AG08395 (cell line): ENCODE measurements at regions not wholly inside any gene's neighbourhood (a gene's known extent, or its start where the extent isn't known, plus 50 kb on each side); places are given as distances from the start of the nearest gene placed in this dataset.
"Not testable (repeated sequence)": the region's sequence is repeated elsewhere in the genome, so short reads cannot be mapped to it uniquely, and the experiment has no call there.

ENCODE experiments used
- DNase-seq: peaks from one replicate; pipeline ENCODE4 v3.0.0; 2012; ENCODE audit warnings: mixed read lengths, low spot score

DNA sequence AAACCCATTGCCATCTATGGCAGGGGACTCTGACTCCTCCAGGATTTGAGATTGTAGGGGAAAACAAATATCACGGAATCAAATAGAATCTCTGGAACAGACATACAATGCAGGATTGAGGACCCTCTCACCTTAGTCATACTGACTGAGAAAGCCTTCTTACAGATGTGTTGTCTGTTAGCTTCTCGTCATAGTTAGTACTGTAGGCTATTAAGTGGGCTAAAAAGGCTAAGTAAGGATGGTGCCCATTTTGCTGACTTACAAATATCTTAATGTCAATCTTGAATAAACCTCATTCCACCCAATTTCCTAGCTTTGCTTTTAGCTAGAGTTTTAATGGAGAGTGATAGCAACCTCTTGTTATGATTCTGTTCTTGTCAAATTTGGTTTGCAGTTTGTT is 352.4 kb downstream of the QKI start:
- DNase-seq = no peak

DNA sequence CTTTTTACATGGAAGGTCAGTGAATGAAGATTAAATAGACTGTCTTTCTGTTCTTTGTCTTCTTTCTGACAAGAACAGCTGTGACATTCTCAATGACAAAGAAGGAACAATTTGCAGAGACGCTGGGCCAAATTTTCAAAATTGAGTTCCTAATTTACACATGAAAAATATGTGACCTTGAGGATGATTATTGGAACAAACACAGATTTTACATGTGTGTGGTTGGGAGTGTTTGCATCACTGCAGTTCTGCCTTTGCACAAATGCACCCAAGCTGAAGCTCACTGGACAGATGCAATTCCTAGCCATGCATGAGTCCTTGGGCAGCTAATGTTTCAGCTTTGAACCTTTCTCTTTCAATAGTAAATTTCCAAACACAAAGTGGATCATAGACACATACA is 350.8 kb downstream of the QKI start:
- no peak for DNase-seq

DNA sequence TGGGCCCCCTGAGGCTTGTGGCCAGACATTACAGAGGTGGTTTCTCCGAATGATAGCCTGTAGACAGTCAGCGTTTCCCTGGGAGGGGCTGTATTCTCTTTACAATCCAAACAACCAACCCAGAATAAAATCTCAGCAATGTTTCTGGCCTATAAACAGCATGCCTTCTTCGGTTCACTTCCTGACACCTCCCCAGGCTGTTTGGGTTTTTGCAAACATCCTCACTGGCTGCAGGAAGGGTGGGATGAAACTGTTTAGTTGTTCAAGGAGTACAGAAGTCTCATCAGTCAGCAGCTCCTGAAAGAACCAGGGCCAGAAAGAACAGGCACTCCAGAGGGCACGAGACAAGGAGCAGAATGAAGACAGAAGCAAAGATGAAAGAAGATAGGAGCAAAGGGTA is 350.0 kb downstream of the QKI start:
- DNase-seq = no peak

DNA sequence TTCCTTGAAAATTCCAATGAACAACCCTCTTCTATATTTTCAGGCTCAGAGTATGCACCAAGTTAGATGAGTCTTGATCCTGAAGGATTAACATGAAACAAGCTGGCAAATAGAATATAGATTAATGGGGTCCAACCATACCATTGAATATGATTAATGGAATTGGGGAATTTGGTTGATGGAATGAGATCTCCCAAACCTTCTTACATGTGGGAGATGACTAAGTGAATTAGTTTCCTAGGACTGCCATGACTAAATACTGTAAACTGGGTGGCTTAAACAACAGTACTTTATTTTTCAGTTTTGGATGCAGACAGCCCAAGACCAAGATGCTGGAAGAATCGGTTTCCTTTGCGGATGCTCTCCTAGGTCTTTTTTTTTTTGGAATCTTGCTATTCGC is 347.0 kb downstream of the QKI start:
- DNase-seq = peak; percentile 10

DNA sequence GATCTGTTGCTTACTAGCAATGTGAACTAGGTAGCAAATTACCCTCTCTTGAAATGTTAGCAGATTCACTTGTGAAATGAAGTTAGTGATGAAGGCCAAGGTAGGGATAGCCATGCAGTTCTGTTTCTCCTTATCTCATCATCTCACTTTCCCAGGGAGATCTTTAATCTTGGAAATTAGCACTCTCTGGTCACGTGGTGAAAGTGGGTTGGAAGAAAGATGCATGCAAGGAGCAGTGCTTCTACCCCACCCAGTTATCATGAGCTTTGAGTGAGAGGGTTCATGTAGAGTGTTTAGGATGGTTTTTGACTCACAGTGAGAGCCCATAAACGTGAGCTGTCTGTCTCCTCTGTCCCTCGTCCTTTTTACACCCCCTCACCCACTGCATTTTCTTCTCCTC is 346.3 kb downstream of the QKI start:
- DNase-seq = no peak

DNA sequence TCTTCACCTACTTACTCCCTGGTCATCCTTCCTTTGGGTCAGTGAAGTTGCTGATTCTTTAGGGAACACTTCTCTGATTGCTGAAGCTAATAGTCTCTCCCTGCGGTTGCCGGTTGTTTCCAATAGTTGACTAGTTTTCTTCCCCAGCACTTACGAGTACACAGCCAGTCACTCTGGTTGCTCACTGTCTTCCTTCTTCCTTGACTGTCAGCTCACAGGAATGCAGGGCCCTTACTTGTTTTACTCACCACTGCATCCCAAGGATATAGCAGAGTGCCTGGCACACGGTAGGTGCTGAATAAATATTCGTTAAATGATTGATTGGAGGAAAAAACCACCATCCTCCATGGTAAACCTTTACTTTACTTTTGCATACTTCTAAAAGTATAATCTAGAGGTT is 345.0 kb downstream of the QKI start:
- peak; percentile 63 for DNase-seq

DNA sequence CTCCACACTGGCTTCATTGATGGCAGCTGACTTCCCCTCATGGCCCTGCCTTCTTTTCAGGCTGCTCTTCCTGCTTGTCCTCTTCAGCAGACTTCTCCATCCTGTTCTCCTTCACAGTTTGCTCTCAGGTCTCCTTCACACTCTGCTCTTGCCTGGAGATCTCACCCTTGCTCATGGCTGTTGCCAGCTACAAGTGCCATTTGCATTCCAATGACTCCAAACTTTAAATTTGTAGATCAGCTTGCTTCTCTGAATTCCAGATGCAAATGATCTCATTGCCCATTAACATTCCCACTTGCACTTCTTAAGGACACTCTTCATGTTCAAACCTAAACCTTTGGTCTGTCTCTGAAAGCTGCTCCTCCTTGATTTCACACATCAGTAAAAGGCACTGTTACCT is 343.0 kb downstream of the QKI start:
- no peak for DNase-seq

DNA sequence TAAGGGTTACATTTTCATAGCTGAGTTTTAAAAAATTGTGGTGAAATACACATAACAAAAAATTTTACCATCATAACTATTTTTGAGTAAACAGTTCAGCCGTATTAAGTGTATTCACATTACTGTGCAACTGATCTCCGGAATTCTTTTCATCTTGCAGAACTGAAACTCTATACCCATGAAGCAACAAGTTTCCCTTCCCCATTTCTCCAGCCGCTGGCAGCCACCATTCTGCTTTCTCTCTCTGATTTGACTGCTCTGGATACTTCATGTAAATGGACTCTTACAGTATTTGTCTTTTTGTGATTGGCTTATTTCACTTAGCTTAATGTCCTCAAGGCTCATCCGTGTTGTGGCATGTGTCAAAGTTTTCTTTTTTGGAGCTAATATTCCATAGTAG is 341.6 kb downstream of the QKI start:
- DNase-seq = no peak

DNA sequence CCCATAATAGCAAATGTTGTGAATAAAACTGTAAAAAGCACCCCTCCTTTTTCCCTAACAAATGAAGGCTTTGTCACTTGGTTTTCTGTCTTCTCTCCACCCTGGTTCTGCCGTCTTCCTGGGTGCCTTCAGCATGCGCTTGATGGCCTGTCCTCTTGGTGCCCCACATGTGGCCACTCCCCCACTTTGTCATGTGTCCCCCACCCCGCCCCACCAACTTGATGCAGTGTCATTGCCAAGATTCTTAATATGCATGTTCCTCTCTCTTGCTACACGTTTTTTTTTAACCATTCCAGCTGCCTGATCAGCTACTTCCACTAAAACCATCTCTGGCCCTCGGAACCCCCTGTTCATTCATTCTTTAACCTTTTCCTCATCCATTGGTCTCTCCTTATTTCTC is 340.3 kb downstream of the QKI start:
- no peak for DNase-seq

DNA sequence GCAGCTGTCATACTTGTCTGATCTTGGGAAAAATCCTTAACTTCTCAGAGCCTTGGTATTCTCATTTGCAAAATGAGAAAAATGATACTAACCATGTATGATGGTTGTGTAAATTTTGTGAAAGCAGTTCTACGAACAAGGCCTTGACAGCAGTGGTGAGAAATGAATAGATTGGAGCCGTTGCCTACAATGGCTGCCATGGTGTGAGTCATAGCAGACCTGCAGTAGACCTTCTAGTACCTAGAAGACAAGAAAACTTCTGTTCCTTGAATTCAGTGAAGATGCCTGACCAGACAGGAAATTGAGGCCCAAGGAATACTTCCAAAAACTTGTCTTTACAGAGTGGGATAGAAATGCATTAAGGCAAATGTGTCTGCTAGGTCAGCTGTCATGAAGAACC is 338.9 kb downstream of the QKI start:
- DNase-seq = no peak

DNA sequence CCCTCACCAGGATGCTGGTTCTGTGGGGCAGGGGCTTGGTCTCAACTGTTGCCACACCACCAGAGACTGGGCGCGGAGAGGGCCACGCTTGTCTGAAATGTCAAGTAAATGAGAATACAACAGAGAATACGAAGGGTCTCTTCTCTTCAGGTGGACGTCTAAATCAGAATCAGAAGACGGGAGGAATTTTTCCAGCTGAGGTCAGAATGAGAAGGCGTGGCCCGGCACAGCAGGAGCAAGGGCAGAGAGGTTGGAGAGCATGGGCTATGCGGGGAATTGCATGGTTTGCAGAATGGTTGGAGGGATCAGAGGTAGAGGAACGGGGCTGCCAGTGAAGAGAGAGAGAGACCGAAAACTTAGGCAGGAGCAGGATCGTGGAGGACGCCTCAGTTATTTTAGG is 337.9 kb downstream of the QKI start:
- DNase-seq = no peak

DNA sequence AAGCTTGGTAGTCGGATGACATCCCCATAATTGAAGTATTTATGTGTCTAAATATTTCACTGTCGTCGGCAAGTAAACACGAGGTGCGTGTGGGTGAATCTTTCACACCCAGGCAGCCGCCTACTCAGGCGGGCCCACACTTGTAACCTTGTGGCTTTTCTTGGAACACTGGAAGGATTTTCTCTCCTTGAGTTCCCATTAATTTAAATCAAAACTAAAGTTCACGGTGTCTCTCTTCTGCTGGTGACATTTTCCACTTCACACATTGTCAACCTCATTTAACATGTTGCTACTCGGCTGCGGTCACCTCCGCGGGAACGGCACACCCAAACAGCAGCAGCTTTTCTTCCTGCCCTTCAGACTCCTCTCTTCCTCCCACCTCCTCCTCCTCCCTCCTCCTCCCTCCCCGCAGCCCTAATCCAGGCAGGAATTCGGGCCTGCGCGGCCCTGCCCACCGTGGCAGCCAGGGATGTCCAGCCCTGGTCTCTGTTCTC is 336.6 kb downstream of the QKI start:
- DNase-seq = no peak

DNA sequence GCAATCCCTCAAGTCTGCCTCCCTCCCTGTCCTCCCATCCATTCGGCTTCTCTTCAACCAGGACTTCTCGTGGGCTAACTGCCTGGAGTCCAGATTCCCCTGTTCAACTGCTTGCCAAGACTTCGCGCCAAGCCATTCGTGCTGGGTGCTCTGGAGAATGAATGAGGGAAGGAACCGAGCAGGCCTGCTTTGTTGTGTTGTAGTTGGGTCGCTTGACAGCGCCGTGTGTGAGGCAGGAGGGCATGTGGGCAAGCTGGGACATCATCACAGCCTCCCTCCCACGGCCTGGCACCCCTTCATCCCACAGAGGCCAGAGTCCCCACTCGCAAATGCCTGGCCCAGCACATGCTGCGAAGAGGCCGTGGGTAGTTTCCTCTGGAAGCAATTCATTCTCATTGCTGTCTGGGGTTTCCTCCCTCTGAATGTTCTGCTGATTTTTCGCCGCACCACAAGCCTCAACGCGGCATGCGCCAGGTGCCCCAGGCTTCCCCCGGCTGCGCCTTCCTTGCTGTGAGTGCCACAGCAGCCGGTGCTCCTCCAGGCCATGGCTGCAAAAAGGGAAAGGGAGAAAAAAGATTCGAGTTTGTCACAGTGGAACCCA is 336.0 kb downstream of the QKI start:
- no peak for DNase-seq

DNA sequence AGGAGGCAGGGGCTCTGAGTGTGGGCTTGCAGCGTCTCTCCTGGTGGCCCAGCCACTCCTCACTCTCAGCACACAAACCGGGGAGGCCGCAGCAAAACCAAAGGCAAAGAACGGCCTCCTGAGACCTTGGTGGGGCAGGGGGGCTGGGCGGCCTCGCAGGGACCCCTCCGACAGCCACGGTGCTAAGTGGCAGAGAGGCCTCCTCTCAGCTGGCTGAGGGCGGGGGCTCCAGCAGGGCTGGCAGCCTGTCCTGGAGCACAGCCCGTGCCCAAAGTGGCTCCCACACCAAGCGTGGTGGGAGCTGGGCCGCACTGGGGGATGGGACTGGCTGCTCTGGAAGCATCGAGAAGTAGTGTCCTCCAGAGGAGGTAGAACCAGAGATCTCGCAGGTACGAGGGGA is 334.4 kb downstream of the QKI start:
- no peak for DNase-seq

DNA sequence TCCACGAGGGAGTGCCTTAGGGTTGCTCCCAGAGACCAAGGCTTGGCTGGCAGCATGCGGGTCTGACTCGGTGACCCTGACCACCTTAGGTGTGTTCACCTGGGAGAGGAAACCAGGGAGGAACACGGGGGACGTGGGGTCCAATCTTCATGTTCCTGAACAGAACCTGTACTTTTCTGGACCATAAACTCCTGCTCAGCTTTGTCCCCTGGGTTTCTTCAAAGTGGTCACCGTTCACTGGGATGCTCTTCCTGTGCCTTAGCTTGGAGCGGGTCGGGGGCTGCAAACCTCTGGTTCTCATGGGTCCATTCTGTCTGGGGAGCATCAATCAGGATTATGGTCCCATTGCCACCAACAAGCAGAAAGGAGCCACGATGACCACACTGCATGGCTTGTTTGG is 333.5 kb downstream of the QKI start:
- no peak for DNase-seq

DNA sequence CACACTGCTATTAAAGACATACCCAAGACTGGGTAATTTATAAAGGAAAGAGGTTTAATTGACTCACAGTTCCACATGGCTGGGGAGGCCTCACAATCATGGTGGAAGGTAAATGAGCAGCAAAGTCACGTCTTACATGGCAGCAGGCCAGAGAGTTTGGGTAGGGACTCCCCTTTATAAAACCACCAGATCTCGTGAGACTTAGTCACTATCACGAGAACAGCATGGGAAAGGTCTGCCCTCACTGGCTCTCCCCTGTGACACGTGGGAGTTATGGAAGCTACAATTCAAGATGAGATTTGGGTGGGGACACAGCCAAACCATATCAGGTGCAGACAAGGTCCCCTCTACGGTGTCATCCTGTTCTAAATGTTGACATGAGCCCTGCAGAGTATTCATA is 332.5 kb downstream of the QKI start:
- not testable (repeated sequence) for DNase-seq

DNA sequence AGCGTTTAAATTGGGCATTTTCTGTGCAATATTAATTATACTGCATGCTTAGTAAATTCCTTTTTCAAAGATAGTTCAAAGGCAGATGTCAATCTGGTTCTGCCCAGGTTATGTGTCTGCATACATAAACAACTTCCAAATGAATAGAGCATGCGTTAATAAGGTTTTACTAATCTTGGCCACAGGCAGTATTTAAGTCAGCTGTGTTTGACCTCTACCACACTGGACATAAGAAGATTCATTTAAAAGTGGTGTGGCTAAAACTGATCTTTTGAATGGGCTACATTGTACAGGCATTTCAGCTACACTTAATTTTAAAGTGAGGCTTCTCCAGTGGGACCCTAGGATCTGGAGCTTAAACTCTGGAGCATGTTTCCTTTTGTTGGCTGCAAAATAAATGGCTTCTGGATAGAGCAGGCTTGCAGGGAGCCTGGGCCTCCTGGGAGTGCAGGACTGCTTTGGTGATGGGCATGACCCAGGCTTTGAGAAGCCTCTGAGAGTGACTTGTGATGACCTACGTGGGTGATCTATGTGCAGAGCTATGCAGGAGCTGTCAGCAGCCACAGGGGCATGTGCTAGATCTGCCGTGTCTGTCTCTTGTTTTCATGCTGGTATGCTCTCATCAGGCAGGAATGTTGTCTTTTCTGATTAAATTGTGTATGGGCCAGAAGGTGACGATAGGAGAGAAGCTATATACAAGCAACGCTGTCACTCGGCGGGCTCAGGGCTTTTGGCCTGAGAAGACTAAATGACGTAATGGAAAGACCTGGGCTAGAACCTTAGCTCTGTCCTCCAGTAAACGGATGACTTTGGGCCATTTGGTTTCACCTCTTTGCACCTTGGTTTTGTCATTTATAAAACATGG is 331.2 kb downstream of the QKI start:
- DNase-seq = peak; percentile 94

DNA sequence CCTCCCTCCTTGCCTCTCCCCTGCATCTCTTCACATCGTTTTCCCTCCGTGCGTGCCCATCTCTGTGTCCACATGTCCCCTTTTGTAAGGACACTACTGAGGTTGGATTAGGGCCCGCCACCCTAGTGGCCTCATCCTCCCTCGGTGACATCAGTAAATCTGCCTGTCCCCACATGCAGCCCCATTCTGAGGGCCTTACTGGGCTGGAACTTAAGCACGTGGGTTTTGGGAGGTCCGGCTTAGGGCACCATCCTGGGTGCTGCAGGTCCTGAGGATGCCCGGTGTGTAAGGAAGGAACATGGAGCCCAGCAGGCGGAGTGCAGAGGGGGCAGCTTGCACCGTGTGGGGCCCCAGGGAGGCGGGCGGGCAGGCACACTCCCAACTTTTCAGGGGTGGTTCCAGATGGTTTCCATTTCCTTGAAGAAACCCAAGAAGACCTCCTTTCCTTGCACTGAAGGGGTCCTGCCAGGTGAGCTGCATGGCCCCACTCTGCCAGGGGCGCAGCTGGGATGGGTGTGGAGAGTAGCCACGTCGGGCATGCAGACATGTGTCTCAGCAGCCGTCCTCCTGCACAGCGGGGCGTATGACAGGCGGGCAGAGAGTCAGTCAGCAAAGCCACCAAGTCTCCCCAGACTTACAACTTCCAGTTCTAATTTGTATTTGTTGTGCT is 329.9 kb downstream of the QKI start:
- DNase-seq = no peak

DNA sequence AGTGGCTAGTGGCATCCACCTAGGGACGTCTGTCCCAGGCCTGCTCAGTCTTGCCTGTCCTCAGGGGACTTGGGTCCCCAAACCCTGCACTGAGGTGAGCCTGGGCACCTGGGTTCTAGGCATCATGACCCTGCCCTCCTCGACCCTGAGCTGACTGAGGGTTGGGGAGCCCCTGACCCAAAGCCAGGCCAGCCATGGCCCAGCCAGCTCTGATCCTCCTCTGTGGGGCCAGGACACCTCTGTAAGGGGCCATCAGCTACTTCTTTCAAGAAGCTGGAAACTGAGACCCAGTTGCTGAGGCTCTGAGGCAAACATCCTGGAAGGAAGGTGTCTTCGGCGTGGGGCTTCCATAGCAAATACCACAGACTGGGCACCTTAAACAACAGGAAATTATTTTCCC is 329.3 kb downstream of the QKI start:
- DNase-seq = no peak

DNA sequence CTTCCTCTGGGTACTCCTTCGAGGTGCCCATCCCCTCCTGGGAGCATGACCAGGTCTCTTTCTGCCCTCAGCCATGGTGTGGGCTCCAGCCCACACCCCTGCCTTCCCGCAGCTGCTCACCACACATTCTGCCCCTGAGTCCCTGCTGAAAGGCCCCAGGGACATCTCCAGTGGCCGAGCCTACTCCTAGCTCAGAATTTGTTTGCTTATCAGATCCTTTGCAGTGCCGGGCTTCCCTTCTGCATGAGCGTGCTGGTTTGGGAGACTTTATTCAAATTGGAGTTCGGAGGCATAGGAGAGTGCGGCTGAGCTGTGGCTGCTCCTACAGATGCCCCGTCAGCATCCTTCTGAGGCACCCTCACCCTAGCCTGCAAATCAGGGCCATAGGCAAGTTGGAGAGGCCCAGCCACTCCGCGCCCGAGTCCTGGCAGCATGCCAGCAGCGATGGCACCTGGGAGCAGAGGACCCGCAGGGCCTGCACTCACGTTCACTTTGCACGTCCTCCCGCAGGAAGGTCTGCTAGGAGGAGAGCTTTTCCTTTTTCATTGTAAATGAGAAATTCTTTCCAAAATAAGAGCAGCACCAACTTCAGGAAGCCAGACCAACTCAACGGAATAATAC is 327.3 kb downstream of the QKI start:
- DNase-seq = no peak

DNA sequence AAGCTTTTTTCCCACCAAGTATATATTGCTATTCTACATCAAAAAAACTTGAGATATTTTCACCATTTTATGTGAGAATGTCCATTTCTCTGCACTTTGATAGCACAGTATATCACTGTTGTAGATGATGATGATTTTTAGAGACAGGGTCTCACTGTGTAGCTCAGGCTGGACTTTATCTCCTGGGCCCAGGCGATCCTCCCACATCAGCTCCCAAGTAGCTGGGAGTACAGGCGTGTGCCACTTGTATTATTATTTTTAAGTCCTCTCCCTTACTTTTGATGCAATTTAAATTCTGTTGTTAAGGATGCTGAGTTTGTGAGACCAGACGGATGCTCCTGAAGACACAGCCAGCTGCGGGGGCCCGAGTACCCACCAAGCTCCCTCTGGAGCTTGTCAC is 326.8 kb downstream of the QKI start:
- DNase-seq = no peak

DNA sequence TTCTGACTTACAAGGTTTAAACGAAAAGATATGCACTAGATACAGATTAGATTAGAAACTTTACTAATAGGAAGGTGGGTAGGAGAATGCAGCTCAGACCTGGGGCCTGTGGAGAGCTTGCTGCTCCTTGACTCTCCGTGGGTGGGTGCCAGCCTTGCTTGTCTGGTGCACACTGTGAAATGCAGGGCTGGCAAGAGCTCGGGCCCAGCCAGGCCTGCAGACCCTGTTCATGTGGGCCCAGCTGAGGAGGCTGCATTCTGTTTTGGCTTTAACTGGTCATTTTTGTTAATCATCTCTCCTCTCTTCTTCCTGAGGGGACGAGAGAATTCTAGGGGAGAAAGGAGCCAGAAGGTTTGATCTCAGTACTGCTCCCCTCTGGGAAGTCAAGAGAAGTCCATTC is 325.4 kb downstream of the QKI start:
- no peak for DNase-seq

DNA sequence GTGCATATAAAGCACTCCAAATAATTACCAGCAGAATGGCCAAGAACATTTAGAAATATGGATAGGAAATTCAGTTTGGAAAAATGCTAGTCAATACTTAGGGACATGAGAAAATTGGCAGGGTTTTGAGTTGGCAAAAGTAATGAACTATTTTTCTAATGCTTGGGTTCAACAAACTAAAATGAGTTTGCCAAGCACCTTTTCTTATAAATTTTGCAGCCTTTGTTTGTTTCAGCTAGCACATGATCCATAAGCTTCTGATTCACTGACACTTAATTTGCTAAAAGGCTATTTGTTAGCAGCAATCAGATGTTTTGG is 324.8 kb downstream of the QKI start:
- no peak for DNase-seq
